NCI-H748 (cell line): ENCODE measurements at regions not wholly inside any gene's neighbourhood (a gene's known extent, or its start where the extent isn't known, plus 50 kb on each side); places are given as distances from the start of the nearest gene placed in this dataset.

Experiments
- DNase-seq: peaks from one replicate; lab custom pipeline; 2025; ENCODE audit not compliant: unreplicated experiment; lab: John Stamatoyannopoulos, UW

DNA sequence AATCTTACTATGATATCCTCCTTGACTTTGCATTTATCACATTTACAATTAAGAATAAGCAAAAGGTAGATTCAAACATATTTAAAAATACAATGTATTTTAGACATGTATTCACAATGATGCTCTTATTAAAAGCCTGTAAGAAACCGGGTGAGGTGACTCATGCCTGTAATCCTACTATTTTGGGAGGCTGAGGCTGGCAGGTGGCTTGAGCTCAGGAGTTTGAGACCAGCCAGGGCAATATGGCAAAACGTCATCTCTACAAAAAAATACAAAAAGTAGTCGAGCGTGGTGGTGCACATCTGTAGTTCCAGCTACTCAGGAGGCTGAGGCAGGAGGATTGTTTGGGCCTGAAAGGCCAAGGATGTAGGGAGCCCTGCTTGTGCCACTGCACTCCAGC, 618.4 kb downstream of the CDH18 start:
- no peak for DNase-seq

DNA sequence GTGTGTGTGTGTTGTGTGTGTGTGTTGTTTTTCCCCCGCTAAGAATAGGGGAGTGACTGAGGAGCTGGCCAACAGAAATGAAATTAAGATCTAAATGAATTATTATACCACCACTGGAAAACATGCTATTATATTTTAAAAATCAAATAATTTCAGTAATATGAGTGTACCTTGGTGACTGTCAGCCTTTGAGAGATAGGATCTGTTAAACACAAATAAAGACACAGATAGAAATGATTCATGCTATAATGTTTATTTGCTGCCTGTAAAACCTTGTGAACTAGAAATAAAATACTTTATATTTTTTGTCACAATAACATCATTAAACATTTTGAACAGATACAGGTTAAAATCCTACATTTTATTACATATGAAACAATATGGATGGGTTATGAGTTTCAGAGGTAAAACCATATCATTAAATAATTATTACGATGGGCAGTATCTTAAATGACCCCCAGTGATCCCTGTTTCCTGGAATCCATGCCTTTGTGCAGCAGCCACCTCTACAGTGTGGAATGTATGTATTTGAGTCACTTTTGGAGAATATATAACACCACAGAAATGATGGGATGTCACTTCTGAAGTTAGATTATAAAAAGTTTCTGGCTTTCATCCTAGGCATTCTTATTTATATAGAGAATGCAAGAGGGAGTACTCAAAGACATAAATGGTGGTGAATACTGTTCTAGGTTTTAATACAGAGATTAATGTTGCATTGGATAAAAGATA, 617.2 kb downstream of the CDH18 start:
- DNase-seq: no peak

DNA sequence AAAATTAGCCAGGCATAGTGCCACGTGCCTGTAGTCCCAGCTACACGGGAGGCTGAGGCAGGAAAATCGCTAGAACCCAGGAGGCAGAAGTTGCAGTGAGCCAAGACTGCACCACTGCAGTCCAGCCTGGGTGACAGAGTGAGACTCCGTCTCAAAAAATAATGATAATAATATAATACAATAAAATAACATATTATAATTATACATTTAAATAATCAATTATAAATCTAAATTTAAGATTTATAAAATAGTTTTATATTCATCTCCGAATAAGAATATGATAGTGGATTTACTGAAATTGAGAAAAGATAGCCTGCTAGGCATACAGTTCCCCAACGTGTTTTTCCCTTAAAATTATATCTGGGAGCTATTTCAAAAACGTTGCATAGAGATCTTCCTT, 599.6 kb downstream of the CDH18 start:
- no peak for DNase-seq

GRCh38 chr5:19401032-19401431, 587.0 kb downstream of the CDH18 start:
- no peak for DNase-seq

DNA sequence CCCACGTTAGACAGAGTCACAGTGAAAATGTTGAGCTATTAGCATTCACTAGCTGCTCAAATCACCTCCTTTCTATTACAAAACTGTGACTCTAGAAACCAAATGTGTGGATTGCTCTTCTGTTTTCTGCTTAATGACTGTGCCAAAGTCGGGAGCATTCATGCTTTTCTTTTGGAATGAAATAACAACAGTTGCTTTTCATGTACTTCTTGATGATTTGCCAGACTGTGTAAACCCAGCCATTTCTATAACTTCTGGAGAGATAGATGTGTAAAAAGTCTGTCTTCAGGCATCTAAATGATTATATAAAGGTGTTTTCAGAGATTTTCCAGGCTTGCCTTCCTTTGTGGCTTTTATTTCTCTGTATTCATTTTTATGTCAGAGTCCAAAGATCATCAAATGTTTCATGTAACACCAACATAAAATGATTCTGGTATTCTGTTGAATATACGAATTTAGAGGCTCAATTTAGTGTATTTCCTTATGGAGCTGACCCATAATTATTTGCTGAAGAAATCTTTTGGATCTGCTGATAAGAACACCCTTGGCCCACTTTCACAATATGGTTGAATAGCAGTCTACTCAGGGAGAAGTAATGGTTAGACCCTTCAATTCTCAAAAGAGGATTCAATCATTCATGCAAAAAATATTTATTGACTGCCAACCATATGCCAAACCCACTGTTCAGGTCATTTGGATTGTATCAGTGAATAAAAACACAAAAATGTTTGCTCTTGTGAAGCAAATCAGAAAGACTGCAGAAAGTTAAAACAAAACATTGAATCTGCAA, 581.2 kb downstream of the CDH18 start:
- DNase-seq: no peak

DNA sequence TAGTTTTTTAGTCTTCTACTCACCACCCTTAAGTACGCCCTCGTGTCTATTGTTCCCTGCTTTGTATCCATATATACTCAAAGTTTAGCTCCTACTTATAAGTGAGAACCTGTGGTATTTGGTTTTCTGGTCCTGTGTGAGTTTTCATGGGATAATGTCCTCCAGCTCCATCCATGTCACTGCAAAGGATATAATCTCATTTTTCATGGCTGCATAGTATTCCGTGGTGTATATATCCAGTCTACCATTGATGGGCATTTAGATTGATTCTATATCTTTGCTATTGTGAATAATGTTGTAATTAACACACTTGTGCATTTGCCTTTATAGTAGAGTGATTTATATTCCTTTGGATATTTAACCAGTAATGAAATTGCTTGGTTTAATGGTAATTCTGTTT, 579.9 kb downstream of the CDH18 start:
- DNase-seq: no peak

DNA sequence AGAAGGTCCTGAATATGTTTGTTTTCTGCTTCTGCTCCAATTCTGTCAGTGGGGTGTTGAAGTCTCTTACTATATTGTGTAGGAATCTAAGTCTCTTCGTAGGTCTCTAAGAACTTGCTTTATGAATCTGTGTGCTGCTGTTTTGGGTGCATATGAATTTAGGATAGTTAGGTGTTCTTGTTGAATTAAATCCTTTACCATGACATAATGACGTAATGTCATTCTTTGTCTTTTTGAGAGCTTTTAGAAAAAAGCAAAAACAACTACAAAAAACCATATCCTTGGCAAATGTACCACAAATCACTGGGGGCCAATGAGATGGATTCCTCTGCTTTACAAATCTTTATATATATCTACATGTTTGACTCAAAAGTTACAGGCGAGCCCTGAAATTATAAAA, 576.1 kb downstream of the CDH18 start:
- no peak for DNase-seq
